SH-SY5Y (cell line): ENCODE measurements at regions not wholly inside any gene's neighbourhood (a gene's known extent, or its start where the extent isn't known, plus 50 kb on each side); places are given as distances from the start of the nearest gene placed in this dataset.

Experiments used
- GATA2 ChIP-seq: IDR thresholded peaks from 2 replicates; pipeline ENCODE4 v1.6.1; 2011; ENCODE audit warnings: mild to moderate bottlenecking, low read depth, low read length
- GATA3 ChIP-seq: IDR thresholded peaks from 2 replicates; pipeline ENCODE4 v1.6.1; 2011; ENCODE audit warnings: low read depth, mild to moderate bottlenecking, low read length, moderate library complexity

DNA sequence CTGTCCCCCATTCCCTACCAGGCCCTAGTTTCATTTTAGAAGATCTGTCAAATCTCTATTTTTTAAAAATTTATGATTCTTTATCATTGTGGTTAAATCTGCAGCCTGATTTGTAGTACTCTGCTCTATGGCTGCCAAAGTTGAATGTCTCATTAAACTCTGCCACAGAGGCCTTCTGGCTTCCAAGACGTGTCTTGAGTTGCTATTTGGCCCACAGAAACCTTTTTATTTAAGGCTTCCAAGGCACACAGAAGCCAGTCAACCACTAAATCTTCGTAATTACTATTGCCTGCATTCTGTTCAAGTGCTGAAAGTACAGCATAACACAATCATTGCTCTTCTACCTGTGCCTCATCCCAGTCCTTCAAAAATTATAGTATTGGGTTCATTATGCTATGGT is 971.0 kb downstream of the NCAM2 start:
- TF ChIP-seq GATA2 (no peak), GATA3 (no peak)

DNA sequence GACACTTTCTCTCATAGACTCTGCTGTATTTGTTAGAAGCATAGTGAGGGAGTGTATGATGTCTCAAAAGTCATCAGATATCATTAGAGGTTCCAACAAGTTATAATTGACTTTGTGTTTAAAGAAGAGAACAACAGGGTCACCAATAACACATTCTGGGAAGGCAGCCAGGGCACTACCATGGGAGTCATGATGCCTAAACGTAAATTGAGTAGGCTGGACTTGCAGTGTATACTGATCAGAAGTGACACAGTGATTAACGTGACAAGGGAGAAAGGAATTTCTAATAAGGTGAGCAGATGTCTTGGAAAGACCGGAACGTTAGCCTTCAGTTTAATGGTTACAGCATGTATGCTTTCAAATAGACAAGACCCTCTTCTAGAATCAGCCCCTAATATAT is 973.2 kb downstream of the NCAM2 start:
- TF ChIP-seq GATA2 (no peak), GATA3 (no peak)

DNA sequence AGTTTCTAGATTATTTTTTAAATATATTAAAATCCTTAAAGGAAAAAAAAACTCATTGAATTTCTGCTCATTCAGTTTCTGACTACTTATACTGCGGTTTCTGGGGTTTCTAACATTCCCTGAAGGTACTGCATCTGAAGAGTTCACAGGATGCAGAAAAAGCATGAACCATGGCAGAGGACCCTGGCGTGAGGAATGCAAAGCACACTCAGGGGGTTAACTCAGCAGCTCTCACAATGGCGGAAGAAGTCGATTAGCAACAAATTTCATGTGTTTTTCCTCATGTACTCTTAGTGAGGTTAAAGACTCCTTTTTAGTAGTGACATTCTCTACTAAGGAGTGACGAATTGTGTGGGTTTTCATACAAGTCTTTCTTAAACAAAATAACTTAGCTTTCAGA is 975.6 kb downstream of the NCAM2 start:
- TF ChIP-seq GATA3 (no peak), GATA2 (no peak)

- TF ChIP-seq GATA3 (no peak), GATA2 (no peak)
Measured at GRCh38 chr21:21996891-21997290, 998.7 kb downstream of the NCAM2 start.

- no peak for TF ChIP-seq GATA3
- TF ChIP-seq GATA2: no peak
Measured at GRCh38 chr21:21997390-21998333, 999.5 kb downstream of the NCAM2 start.

DNA sequence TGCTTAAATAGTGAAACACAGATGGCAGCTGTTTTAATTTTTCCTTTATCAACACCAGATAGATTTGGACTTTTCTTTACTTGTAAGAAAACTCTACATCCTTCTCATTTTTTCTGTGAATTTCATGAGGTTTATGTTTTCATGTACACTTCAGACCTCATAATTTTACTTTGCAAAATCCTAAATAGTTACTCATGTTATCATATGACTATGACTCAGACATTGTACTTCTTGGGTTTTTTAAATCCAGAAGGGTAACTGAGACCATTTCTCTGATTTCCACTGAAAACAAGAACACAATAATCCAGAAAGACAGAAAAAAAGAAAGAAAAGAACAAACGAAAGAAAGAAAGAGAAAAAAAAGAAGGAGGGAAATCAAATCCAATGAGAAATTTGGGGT is 1021.6 kb downstream of the NCAM2 start:
- TF ChIP-seq GATA3 (no peak), GATA2 (no peak)

DNA sequence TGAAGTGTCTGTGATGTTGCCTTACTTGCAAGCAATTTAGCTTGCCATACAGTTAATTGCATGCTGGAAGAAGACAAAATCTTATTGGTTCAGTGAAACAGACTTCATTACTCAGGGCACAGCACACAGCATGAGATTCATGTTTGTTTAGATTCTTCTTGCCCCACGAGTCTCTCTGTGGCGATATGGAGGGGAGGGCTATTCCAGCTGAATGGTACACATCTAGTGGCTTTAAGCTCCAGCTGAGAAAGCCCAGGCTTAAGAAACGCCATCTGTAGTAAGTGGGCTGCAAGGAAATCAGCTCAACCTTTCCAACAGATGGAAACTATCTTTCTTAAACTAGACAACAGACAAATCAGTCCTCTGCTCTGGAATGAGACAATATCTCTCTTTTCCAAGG is 1022.0 kb downstream of the NCAM2 start:
- TF ChIP-seq GATA3 (no peak), GATA2 (no peak)

DNA sequence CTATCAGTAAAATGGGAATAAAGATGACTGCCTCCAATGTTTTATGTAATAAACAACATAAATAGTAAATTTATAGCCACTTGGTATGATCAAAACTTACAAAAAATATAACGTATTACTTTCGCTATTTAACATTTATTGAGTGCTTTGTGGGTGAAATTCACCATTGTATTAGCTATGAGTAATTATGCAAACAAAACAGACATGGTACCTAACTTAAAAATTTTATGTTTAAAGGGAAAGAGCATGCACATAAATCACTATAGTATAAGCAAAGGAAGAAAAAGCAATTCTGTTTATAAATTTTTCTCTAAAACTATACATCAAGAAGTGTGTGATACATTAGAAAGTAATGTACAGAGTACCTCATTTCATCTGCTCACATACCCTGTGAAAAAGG is 1046.2 kb downstream of the NCAM2 start:
- no peak for TF ChIP-seq GATA3
- no peak for TF ChIP-seq GATA2

- no peak for TF ChIP-seq GATA2
- TF ChIP-seq GATA3: no peak
Measured at GRCh38 chr21:22046576-22046975, 1048.4 kb downstream of the NCAM2 start.

- TF ChIP-seq GATA2: no peak
- TF ChIP-seq GATA3: no peak
Measured at GRCh38 chr21:22056904-22057303, 1058.7 kb downstream of the NCAM2 start.

- TF ChIP-seq GATA3: no peak
- no peak for TF ChIP-seq GATA2
Measured at GRCh38 chr21:22062472-22063139, 1064.4 kb downstream of the NCAM2 start.

DNA sequence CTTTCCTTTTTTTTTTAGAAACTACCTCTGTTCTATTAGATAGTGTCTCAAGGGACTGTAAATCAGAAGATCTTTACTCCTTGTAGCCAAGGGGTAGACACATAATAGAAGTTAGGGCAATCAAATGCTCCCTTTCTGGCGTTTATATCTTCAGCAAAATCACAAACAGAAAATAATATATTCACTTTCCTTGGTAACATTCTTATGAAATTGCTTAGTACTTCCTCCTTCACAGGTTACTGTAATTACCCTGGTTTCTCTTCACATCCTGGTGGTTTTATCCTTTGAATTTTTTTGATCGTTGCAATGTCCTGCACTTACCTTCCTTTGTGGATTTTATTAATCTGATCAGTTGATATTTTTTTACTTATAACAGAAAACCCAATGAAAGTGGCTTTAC is 1064.9 kb downstream of the NCAM2 start:
- TF ChIP-seq GATA3 (no peak), GATA2 (no peak)

- TF ChIP-seq GATA2 (no peak), GATA3 (no peak)
Measured at GRCh38 chr21:22076471-22076870, 1078.3 kb downstream of the NCAM2 start.

GRCh38 chr21:22083899-22084298 is 1085.7 kb downstream of the NCAM2 start:
- no peak for TF ChIP-seq GATA3
- TF ChIP-seq GATA2: no peak

GRCh38 chr21:22096314-22096713 is 1098.1 kb downstream of the NCAM2 start:
- TF ChIP-seq GATA3: no peak
- no peak for TF ChIP-seq GATA2
